Liver (tissue), 8 donors: ENCODE measurements at regions not wholly inside any gene's neighbourhood (a gene's known extent, or its start where the extent isn't known, plus 50 kb on each side); places are given as distances from the start of the nearest gene placed in this dataset.

ENCODE experiments used
- DNase-seq: peaks from one replicate; pipeline ENCODE4 v3.0.0-alpha.2; 2017; ENCODE audit warnings: low spot score
- H3K27ac ChIP-seq, 2 donors: one replicate each; pipeline ENCODE4 v1.7.0; 2013; ENCODE audit warnings: inconsistent platforms in 2 of 2, low read length in 2 of 2, control low read depth in 1 of 2, low read depth in 1 of 2, mild to moderate bottlenecking in 1 of 2
- H3K27me3 ChIP-seq, 4 donors: one replicate each; pipeline versions ENCODE4 v1.6.1 to v1.7.0; 2013; ENCODE audit warnings: low read length in 3 of 4, inconsistent platforms in 1 of 4, mild to moderate bottlenecking in 1 of 4, moderate library complexity in 1 of 4; ENCODE audit not compliant: control insufficient read depth in 4 of 4, insufficient read depth in 4 of 4
- H3K36me3 ChIP-seq, 4 donors: one replicate each; pipeline versions ENCODE4 v1.6.1 to v1.7.0; 2013; ENCODE audit warnings: low read length in 3 of 4, mild to moderate bottlenecking in 3 of 4, low read depth in 1 of 4, moderate library complexity in 1 of 4; ENCODE audit not compliant: control insufficient read depth in 4 of 4, insufficient read depth in 3 of 4
- H3K4me1 ChIP-seq, 4 donors: one replicate each; pipeline versions ENCODE4 v1.6.1 to v1.7.0; 2013; ENCODE audit warnings: low read length in 3 of 4, mild to moderate bottlenecking in 3 of 4, moderate library complexity in 1 of 4; ENCODE audit not compliant: control insufficient read depth in 4 of 4, insufficient read depth in 4 of 4
- H3K4me3 ChIP-seq, 3 donors: one replicate each; pipeline versions ENCODE4 v1.6.1 to v1.7.0; 2013; ENCODE audit warnings: low read length in 3 of 3, control low read depth in 1 of 3, low read depth in 1 of 3, mild to moderate bottlenecking in 1 of 3
- H3K9ac ChIP-seq, 2 donors: one replicate each; pipeline ENCODE4 v1.7.0; 2013; ENCODE audit warnings: low read length in 2 of 2, mild to moderate bottlenecking in 2 of 2, moderate library complexity in 2 of 2, control low read depth in 1 of 2, low read depth in 1 of 2
- H3K9me3 ChIP-seq, 4 donors: one replicate each; pipeline versions ENCODE4 v1.6.1 to v1.7.0; 2013; ENCODE audit warnings: low read length in 3 of 4; ENCODE audit not compliant: control insufficient read depth in 4 of 4
- ATF3 ChIP-seq: IDR thresholded peaks from 2 replicates; pipeline ENCODE4 v1.6.1; 2016; ENCODE audit warnings: antibody characterized with exemption
- CTCF ChIP-seq: fragments of 150-350 bp; IDR thresholded peaks from 2 replicates; pipeline ENCODE4 v1.5.1; 2017; ENCODE audit warnings: improper control_type of control experiment, low read depth, low read length; ENCODE audit not compliant: missing input control
- EGR1 ChIP-seq, 2 donors: IDR thresholded peaks; 2 replicates each; pipeline ENCODE4 v1.6.1; 2016 to 2018; ENCODE audit warnings: antibody characterized with exemption in 2 of 2, low read depth in 2 of 2
- FOXA1 ChIP-seq: IDR thresholded peaks from 2 replicates; pipeline ENCODE4 v1.6.1; 2016; ENCODE audit warnings: antibody characterized with exemption
- FOXA2 ChIP-seq: IDR thresholded peaks from 2 replicates; pipeline ENCODE4 v1.6.1; 2016; ENCODE audit warnings: antibody characterized with exemption
- GABPA ChIP-seq, 2 donors: IDR thresholded peaks in 1 of 2; conservative IDR thresholded peaks in 1 of 2; 2 replicates each; pipeline ENCODE4 v1.6.1; 2016; ENCODE audit warnings: antibody characterized with exemption in 2 of 2, mild to moderate bottlenecking in 1 of 2, moderate library complexity in 1 of 2
- HNF4A ChIP-seq, 2 donors: conservative IDR thresholded peaks; 2 replicates each; pipeline ENCODE4 v1.6.1; 2016; ENCODE audit warnings: antibody characterized with exemption in 2 of 2, mild to moderate bottlenecking in 2 of 2
- HNF4G ChIP-seq: IDR thresholded peaks from 2 replicates; pipeline ENCODE4 v1.6.1; 2016; ENCODE audit warnings: antibody characterized with exemption
- JUND ChIP-seq, 2 donors: IDR thresholded peaks; 2 replicates each; pipeline ENCODE4 v1.6.1; 2016; ENCODE audit warnings: antibody characterized with exemption in 2 of 2
- MAX ChIP-seq: IDR thresholded peaks from 2 replicates; pipeline ENCODE4 v1.6.1; 2016; ENCODE audit warnings: antibody characterized with exemption
- NR2F2 ChIP-seq: IDR thresholded peaks from 2 replicates; pipeline ENCODE4 v1.6.1; 2016; ENCODE audit warnings: antibody characterized with exemption
- RAD21 ChIP-seq, 2 donors: IDR thresholded peaks; 2 replicates each; pipeline ENCODE4 v1.6.1; 2016; ENCODE audit warnings: antibody characterized with exemption in 2 of 2, mild to moderate bottlenecking in 2 of 2
- REST ChIP-seq: IDR thresholded peaks from 2 replicates; pipeline ENCODE4 v1.6.1; 2016; ENCODE audit warnings: antibody characterized with exemption, mild to moderate bottlenecking
- RXRA ChIP-seq, 2 donors: IDR thresholded peaks; 2 replicates each; pipeline ENCODE4 v1.6.1; 2017 to 2018; ENCODE audit warnings: antibody characterized with exemption in 2 of 2, mild to moderate bottlenecking in 1 of 2
- SP1 ChIP-seq: IDR thresholded peaks from 2 replicates; pipeline ENCODE4 v1.6.1; 2018; ENCODE audit warnings: antibody characterized with exemption, mild to moderate bottlenecking
- TAF1 ChIP-seq: conservative IDR thresholded peaks from 2 replicates; pipeline ENCODE4 v1.6.1; 2016; ENCODE audit warnings: antibody characterized with exemption, mild to moderate bottlenecking
- YY1 ChIP-seq: IDR thresholded peaks from 2 replicates; pipeline ENCODE4 v1.6.1; 2016; ENCODE audit warnings: antibody characterized with exemption, mild to moderate bottlenecking
- ZBTB33 ChIP-seq: IDR thresholded peaks from 2 replicates; pipeline ENCODE4 v1.6.1; 2016; ENCODE audit warnings: antibody characterized with exemption
- whole genome bisulfite sequencing: extraction: QIAGEN DNeasy Blood & Tissue Kit; methylation state at CpG from one replicate; pipeline ENCODE4 v1.1.7; 2013; 5-methylcytosine and 5-hydroxymethylcytosine counted together
- donor health status: healthy.
- donor health status: healthy.
- donor health status: healthy.
- donor health status: healthy.
- donor health status: healthy.

GRCh38 chr2:133755480-133756300 is 187.4 kb upstream of the NCKAP5 start:
- H3K9me3 ChIP-seq, result no peaks in the 10 kb centered on the region
- no peaks in the 10 kb centered on the region for H3K4me1 ChIP-seq
- no peak for DNase-seq
- H3K27me3 ChIP-seq, result no peaks in the 10 kb centered on the region
- no peak overlapping the region for H3K4me3 ChIP-seq
- H3K27ac ChIP-seq, result no peak overlapping the region
- no peaks in the 10 kb centered on the region for H3K36me3 ChIP-seq
- TF ChIP-seq NR2F2 (peak; percentile 78), YY1 (no peak), REST (no peak)
- no peak overlapping the region for H3K9ac ChIP-seq
- 62% methylated on average over 6 of the region's 6 CpGs for WGBS

GRCh38 chr2:133756833-133757232 is 188.6 kb upstream of the NCKAP5 start:
- Histone ChIP-seq H3K4me3 (no peak overlapping the region), H3K9me3 (no peaks in the 10 kb centered on the region), H3K9ac (no peak overlapping the region), H3K27ac (no peak overlapping the region), H3K36me3 (no peaks in the 10 kb centered on the region), H3K27me3 (no peaks in the 10 kb centered on the region), H3K4me1 (no peaks in the 10 kb centered on the region)
- TF ChIP-seq RXRA (IDR thresholded peaks at IDR 0.05) (no peak), RAD21 (IDR thresholded peaks at IDR 0.05) (no peak), HNF4G (no peak), HNF4A (conservative IDR thresholded peaks at IDR 0.05) (no peak), JUND (IDR thresholded peaks at IDR 0.05) (no peak), GABPA (IDR thresholded peaks at IDR 0.05 in 1 of 2, conservative IDR thresholded peaks at IDR 0.05 in 1 of 2) (no peak), SP1 (no peak), FOXA2 (no peak), ZBTB33 (no peak), YY1 (no peak), MAX (no peak), TAF1 (no peak), CTCF (no peak), ATF3 (no peak), EGR1 (IDR thresholded peaks at IDR 0.05; ENCODE audit: low read depth in 2 of 2) (no peak), NR2F2 (no peak), REST (no peak), FOXA1 (no peak)
- whole genome bisulfite sequencing, result 71% methylated on average over 1 of the region's 1 CpG
- DNase-seq, result no peak
